NCI-H1436 (cell line): ENCODE measurements at regions not wholly inside any gene's neighbourhood (a gene's known extent, or its start where the extent isn't known, plus 50 kb on each side); places are given as distances from the start of the nearest gene placed in this dataset.
"Not testable (repeated sequence)": the region's sequence is repeated elsewhere in the genome, so short reads cannot be mapped to it uniquely, and the experiment has no call there.

Experiments
- DNase-seq: peaks from one replicate; lab custom pipeline; 2025; lab: John Stamatoyannopoulos, UW

- DNase-seq, result no peak
Observed at GRCh38 chr2:53028746-53029423, 738.7 kb upstream of the CHAC2 start.

- DNase-seq, result no peak
Observed at GRCh38 chr2:53028225-53028624, 739.4 kb upstream of the CHAC2 start.

- not testable (repeated sequence) for DNase-seq
Observed at GRCh38 chr2:53022248-53022647, 745.4 kb upstream of the CHAC2 start.

- no peak for DNase-seq
Observed at GRCh38 chr2:53021828-53022227, 745.8 kb upstream of the CHAC2 start.

GRCh38 chr2:53021292-53021691 is 746.3 kb upstream of the CHAC2 start:
- no peak for DNase-seq

- DNase-seq, result no peak
Observed at GRCh38 chr2:53018825-53019425, 748.7 kb upstream of the CHAC2 start.

- DNase-seq, result no peak
Observed at GRCh38 chr2:53006980-53007379, 760.6 kb upstream of the CHAC2 start.

GRCh38 chr2:53004413-53004812 is 763.2 kb upstream of the CHAC2 start:
- DNase-seq, result no peak

- no peak for DNase-seq
Observed at GRCh38 chr2:52995424-52995823, 772.2 kb upstream of the CHAC2 start.

- DNase-seq, result no peak
Observed at GRCh38 chr2:52976143-52976949, 791.3 kb upstream of the CHAC2 start.

- no peak for DNase-seq
Observed at GRCh38 chr2:52974127-52974526, 793.5 kb upstream of the CHAC2 start.

- DNase-seq, result no peak
Observed at GRCh38 chr2:52970642-52971041, 797.0 kb upstream of the CHAC2 start.

GRCh38 chr2:52968043-52968442 is 799.6 kb upstream of the CHAC2 start:
- DNase-seq, result no peak

- no peak for DNase-seq
Observed at GRCh38 chr2:52964916-52965530, 802.6 kb upstream of the CHAC2 start.

- DNase-seq, result no peak
Observed at GRCh38 chr2:52961403-52961802, 806.2 kb upstream of the CHAC2 start.

- DNase-seq, result no peak
Observed at GRCh38 chr2:52960881-52961280, 806.7 kb upstream of the CHAC2 start.

- DNase-seq, result no peak
Observed at GRCh38 chr2:52959801-52960200, 807.8 kb upstream of the CHAC2 start.

GRCh38 chr2:52956766-52957165 is 810.8 kb upstream of the CHAC2 start:
- DNase-seq, result no peak

- DNase-seq, result no peak
Observed at GRCh38 chr2:52956118-52956517, 811.5 kb upstream of the CHAC2 start.

- no peak for DNase-seq
Observed at GRCh38 chr2:52955079-52955478, 812.5 kb upstream of the CHAC2 start.

GRCh38 chr2:52940101-52940500 is 827.5 kb upstream of the CHAC2 start:
- no peak for DNase-seq

- DNase-seq, result no peak
Observed at GRCh38 chr2:52939250-52939649, 828.4 kb upstream of the CHAC2 start.

- DNase-seq, result no peak
Observed at GRCh38 chr2:52936029-52936428, 831.6 kb upstream of the CHAC2 start.
